ENCODE measurements at regions not wholly inside any gene's neighbourhood (a gene's known extent, or its start where the extent isn't known, plus 50 kb on each side); places are given as distances from the start of the nearest gene placed in this dataset.

DNA sequence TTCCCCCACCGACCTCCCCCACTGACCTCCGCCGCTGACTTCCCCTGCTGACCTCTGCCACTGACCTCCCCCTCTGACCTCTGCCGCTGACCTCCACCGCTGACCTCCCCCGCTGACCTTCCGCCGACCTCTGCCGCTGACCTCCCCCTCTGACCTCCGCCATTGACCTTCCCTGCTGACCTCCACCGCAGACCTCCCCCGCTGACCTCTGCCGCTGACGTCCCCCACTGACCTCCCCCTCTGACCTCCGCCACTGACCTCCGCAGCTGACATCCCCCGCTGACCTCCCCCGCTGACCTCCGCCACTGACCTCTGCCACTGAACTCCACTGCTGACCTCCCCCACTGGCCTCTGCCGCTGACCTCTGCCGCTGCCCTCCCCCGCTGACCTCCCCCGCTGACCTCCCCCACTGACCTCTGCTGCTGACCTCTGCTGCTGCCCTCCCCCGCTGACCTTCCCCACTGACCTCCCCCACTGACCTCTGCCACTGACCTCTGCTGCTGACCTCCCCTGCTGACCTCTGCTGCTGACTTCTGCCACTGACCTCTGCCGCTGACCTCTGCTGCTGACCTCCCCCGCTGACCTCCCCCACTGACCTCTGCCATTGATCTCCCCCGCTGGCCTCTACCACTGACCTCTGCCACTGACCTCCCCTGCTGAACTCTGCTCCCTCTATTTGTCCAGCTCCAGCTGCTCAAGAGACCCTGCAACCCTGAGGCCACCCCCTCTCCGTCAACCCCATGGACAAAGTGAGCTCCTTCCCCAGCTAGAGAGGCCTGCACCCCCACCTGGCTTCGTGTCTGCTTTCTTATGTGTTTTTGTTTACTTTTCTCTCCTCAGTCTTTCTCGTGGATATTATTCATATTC is 91.4 kb upstream of the AFDN start:
- TF ChIP-seq POLR2A (IDR thresholded peaks at IDR 0.05): no peak
- TF ChIP-seq, protein P1, sequence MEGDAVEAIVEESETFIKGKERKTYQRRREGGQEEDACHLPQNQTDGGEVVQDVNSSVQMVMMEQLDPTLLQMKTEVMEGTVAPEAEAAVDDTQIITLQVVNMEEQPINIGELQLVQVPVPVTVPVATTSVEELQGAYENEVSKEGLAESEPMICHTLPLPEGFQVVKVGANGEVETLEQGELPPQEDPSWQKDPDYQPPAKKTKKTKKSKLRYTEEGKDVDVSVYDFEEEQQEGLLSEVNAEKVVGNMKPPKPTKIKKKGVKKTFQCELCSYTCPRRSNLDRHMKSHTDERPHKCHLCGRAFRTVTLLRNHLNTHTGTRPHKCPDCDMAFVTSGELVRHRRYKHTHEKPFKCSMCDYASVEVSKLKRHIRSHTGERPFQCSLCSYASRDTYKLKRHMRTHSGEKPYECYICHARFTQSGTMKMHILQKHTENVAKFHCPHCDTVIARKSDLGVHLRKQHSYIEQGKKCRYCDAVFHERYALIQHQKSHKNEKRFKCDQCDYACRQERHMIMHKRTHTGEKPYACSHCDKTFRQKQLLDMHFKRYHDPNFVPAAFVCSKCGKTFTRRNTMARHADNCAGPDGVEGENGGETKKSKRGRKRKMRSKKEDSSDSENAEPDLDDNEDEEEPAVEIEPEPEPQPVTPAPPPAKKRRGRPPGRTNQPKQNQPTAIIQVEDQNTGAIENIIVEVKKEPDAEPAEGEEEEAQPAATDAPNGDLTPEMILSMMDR (IDR thresholded peaks at IDR 0.05): no peak
- intact Hi-C loops (cut with DNase I): no loop called here
- no peak overlapping the region for H3K4me3 ChIP-seq (replicated peaks in 1 of 3)
- H3K4me1 ChIP-seq: peaks cover 8 to 17% of the 10 kb centered on the region in 2 donors
- 86% methylated on average over 27 to 30 of the region's 30 CpGs for WGBS, 2 donors
- no peaks in the 10 kb centered on the region for H3K36me3 ChIP-seq
- no peak for DNase-seq
- no peak overlapping the region for H3K27ac ChIP-seq
- no peaks in the 10 kb centered on the region for H3K9me3 ChIP-seq
- no peaks in the 10 kb centered on the region for H3K27me3 ChIP-seq

DNA sequence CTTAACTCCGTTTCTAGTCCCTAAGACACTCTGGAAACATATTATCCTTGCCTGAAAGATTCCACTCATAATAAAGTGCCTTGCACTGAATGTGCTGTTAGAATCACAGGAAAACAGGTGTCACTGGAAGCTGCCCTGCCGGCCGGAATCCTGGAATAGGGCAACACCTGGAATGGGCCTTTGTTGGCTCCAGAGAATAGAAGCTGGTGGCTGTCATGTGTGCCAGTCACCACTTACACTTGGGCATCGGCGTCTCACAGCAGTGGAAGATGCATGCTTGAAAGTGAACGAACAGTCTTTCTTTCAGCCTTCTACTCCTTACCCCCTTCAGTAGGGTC is 90.8 kb upstream of the AFDN start:
- Histone ChIP-seq H3K4me3 (replicated peaks in 1 of 3) (no peak overlapping the region), H3K36me3 (no peaks in the 10 kb centered on the region), H3K27me3 (no peaks in the 10 kb centered on the region), H3K4me1 (peaks cover 8 to 17% of the 10 kb centered on the region in 2 donors), H3K9me3 (no peaks in the 10 kb centered on the region), H3K27ac (no peak overlapping the region)
- TF ChIP-seq, protein P1 (IDR thresholded peaks at IDR 0.05): no peak
- no peak for TF ChIP-seq POLR2A (IDR thresholded peaks at IDR 0.05)
- intact Hi-C loops (cut with DNase I): no loop called here
- WGBS, 2 donors: 89 to 92% methylated on average over 6 of the region's 6 CpGs
- no peak for DNase-seq

DNA sequence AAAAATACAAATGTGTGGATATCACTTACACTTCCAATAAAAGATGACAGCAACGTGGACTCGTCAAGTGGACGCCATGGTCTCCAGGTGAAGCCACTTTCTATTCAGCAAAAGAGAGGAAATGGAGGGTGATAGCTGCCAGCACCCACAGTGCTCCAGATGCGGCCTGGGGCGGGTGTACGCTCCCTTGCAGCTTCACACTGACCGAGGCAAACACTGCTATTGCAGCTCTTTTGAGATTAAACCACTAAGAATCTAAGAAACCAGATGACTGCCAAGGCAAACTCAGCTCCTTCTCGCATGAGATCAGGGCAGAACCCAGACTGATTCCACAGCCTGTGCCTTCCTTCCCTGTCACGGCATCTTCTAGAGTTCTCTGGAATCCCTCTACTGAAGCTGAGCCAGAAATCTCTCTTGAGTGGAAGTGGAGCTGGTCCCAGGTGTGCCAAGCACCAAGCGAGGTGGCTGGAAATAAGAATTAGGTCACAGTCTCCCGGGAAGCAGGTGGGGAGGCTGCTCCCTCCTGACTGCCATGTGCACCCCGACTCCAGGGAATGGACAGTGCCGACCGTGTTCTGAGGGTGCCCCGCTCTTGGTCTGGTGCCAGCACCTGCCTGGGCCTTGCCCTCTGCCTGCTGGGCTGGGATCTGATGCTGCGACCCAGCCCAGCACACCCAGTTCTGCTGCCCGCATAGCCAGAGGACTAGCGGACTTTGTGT is 90.1 kb upstream of the AFDN start:
- H3K4me3 ChIP-seq (replicated peaks in 1 of 3): no peak overlapping the region
- H3K4me1 ChIP-seq: peaks cover 8 to 17% of the 10 kb centered on the region in 2 donors
- TF ChIP-seq POLR2A (IDR thresholded peaks at IDR 0.05): no peak
- TF ChIP-seq, protein P1 (IDR thresholded peaks at IDR 0.05): no peak
- no peaks in the 10 kb centered on the region for H3K27me3 ChIP-seq
- peak in 1 of 2 donors; percentile 32 for DNase-seq
- no peaks in the 10 kb centered on the region for H3K9me3 ChIP-seq
- WGBS, 2 donors: 74 to 78% methylated on average over 9 to 13 of the region's 18 CpGs
- intact Hi-C loops (cut with DNase I): no loop called here
- no peaks in the 10 kb centered on the region for H3K36me3 ChIP-seq
- no peak overlapping the region for H3K27ac ChIP-seq

DNA sequence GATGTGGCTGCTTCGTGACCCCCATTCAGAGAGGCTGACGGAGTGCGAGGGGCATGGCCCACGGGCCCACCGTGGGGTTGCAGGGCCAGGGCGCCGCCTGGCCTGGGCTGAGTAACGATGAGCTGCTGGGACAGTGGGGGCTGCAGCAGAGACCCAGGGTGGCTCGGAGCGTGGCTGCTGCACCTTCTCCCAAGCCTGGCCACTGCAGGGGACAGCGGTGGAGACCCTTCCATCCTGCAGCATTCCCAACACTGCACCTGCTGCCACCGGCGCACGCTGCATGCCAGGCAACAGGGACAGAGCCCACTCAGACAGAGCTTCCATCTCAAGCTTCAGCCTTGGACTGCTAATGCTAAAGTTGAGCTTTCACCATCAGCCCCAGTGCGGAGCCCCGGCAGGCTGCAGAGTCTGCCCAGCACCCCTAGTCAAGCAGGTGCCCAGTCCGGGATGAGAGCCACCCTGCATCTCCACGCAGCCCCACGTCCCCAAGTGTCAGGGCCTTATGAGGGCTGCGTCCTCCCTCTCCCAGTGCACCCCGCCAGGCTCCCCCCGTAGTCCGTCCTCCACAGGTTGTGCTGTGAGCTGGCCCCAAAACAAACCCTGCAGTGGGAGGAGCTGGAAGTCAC is 89.4 kb upstream of the AFDN start:
- peaks cover 8 to 17% of the 10 kb centered on the region in 2 donors for H3K4me1 ChIP-seq
- DNase-seq: no peak
- no peak overlapping the region for H3K27ac ChIP-seq
- no peaks in the 10 kb centered on the region for H3K36me3 ChIP-seq
- no peaks in the 10 kb centered on the region for H3K27me3 ChIP-seq
- no peak overlapping the region for H3K4me3 ChIP-seq (replicated peaks in 1 of 3)
- H3K9me3 ChIP-seq: no peaks in the 10 kb centered on the region
- no peak for TF ChIP-seq POLR2A (IDR thresholded peaks at IDR 0.05)
- TF ChIP-seq, protein P1 (IDR thresholded peaks at IDR 0.05): no peak
- intact Hi-C loops (cut with DNase I): no loop called here
- 90 to 91% methylated on average over 13 to 17 of the region's 23 CpGs for WGBS, 2 donors

Measured in thyroid gland (tissue), 4 donors.